ENCODE measurements at regions not wholly inside any gene's neighbourhood (a gene's known extent, or its start where the extent isn't known, plus 50 kb on each side); places are given as distances from the start of the nearest gene placed in this dataset.

GRCh38 chr19:30663611-30664174 is 291.5 kb downstream of the ZNF536 start:
- DNase-seq (ENCODE audit: low spot score): no peak

GRCh38 chr19:30662211-30662861 is 290.2 kb downstream of the ZNF536 start:
- no peak for DNase-seq (ENCODE audit: low spot score)

GRCh38 chr19:30659638-30660037 is 287.5 kb downstream of the ZNF536 start:
- DNase-seq (ENCODE audit: low spot score): no peak

- no peak for DNase-seq (ENCODE audit: low spot score)
Observed at GRCh38 chr19:30656520-30657100, 284.4 kb downstream of the ZNF536 start.

- DNase-seq (ENCODE audit: low spot score): no peak
Observed at GRCh38 chr19:30653646-30654386, 281.6 kb downstream of the ZNF536 start.

- no peak for DNase-seq (ENCODE audit: low spot score)
Observed at GRCh38 chr19:30652751-30653150, 280.6 kb downstream of the ZNF536 start.

GRCh38 chr19:30651691-30652090 is 279.5 kb downstream of the ZNF536 start:
- DNase-seq (ENCODE audit: low spot score): no peak

- no peak for DNase-seq (ENCODE audit: low spot score)
Observed at GRCh38 chr19:30651066-30651465, 278.9 kb downstream of the ZNF536 start.

- DNase-seq (ENCODE audit: low spot score): peak; percentile 55
Observed at GRCh38 chr19:30649934-30650614, 277.9 kb downstream of the ZNF536 start.

GRCh38 chr19:30648866-30649862 is 277.0 kb downstream of the ZNF536 start:
- no peak for DNase-seq (ENCODE audit: low spot score)

GRCh38 chr19:30647891-30648720 is 275.9 kb downstream of the ZNF536 start:
- DNase-seq (ENCODE audit: low spot score): no peak

GRCh38 chr19:30646806-30647205 is 274.6 kb downstream of the ZNF536 start:
- no peak for DNase-seq (ENCODE audit: low spot score)

- no peak for DNase-seq (ENCODE audit: low spot score)
Observed at GRCh38 chr19:30645946-30646577, 273.9 kb downstream of the ZNF536 start.

GRCh38 chr19:30640252-30640965 is 268.2 kb downstream of the ZNF536 start:
- no peak for DNase-seq (ENCODE audit: low spot score)

- no peak for DNase-seq (ENCODE audit: low spot score)
Observed at GRCh38 chr19:30638889-30639288, 266.7 kb downstream of the ZNF536 start.

- DNase-seq (ENCODE audit: low spot score): no peak
Observed at GRCh38 chr19:30637926-30638325, 265.7 kb downstream of the ZNF536 start.

GRCh38 chr19:30634996-30635975 is 263.1 kb downstream of the ZNF536 start:
- DNase-seq (ENCODE audit: low spot score): no peak
